GM19324 (cell line): ENCODE measurements at regions not wholly inside any gene's neighbourhood (a gene's known extent, or its start where the extent isn't known, plus 50 kb on each side); places are given as distances from the start of the nearest gene placed in this dataset.
"Not testable (repeated sequence)": the region's sequence is repeated elsewhere in the genome, so short reads cannot be mapped to it uniquely, and the experiment has no call there.

Experiments
- ATAC-seq: cut with Tn5 transposase; IDR thresholded peaks from one replicate; pipeline ENCODE4 v1.9.1; 2021; ENCODE audit warnings: mild to moderate bottlenecking, moderate library complexity; ENCODE audit not compliant: unreplicated experiment, low FRiP score

DNA sequence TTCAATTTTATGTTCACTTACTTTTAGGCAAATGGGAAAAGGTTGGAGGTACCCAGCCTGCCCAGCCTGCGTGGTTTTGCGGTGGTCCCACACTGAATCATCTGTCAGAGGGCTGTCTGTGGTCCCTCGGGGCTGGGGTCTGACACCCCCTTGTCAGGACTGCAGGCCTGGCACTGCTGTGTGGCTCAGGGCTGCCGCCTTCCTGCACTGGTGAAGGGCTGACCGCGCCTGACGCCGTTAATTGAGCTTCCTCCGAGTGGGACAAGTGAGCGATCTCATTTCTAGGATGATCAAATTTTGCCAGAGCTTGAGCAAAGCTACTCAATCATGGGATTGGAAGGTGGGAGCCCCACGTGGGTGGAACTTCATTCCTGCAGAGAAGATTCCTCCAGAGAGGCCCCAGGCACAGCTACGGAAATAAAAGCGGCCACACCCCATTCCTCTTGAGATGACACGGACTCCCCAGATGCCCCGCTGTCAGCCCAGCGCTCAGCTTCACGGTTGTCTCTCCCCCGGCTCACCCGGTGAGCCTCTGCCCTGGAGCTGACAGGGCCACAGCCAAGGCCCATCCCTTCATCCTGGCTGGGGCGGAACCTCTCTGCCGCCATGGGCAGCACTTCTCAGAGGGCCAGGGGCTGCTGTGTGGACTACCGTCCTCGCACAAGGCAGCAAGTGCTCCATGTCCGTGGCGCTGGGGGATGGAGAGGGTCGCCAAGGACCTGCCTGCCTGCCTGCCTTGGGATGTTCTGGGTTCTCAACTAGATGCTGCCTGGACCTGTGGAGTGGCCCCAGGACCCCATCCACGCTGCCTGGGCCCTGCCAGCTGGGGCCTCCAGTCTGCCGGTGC lies 215.5 kb upstream of the SGCG start:
- not testable (repeated sequence) for ATAC-seq

DNA sequence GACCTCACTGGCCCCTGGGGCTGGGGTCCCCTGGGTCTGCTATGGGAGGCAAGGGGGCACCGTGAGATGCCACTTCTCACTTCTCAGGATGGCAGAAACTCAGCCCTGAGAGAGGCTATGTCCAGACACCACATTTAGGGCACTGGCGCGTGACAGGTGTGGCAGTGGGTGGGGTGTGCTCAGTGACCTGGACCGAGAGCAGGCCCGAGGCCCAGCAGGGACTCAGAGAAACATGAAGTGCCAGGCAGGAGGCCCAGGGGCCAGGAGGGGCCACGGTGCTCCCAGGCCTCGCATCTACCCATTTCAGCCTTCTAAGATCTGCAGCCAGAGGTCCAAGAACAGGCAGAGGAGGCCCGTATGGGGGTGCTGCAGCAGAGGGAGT lies 214.9 kb upstream of the SGCG start:
- ATAC-seq: not testable (repeated sequence)

- ATAC-seq: not testable (repeated sequence)
Measured at GRCh38 chr13:22966753-22967152, 214.0 kb upstream of the SGCG start.

DNA sequence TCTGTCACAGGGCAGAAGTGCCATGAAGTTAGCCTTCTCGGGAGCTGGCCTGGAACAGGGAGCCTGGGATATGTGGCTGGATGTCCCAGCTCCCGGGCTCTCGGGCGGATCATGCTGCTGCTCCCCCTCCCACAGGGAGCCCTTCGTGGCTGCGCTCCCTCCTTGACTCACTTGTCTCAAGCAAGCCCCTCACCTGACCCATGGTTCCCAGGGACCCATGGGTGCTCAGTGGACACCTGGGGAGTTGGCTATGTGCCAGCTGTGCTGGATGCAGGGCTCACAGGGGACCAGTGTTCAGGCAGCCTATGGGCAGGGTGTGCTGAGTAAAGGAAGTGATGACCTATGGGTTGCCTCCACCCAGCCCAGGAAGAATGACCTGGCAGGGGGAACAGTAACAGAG lies 213.1 kb upstream of the SGCG start:
- ATAC-seq: no peak

DNA sequence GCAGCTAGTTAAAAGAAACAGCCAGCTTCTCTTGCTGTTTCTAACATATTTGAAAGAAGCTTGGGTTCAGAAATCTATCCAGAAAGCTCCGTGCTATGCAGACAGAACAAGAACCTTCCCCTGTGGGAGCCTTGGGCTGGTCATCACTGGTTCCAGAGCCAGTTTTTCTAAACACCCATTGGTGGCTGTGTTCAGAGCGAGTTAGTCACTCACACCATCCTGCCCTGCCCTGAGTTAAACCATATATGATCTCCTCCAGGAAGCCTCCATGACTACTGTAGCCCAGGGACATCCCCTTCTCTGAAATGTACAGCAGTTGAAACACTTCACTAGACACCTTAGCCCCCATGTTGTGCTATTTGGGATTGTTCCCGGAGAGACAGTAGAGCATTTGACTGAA lies 200.8 kb upstream of the SGCG start:
- no peak for ATAC-seq

- no peak for ATAC-seq
Measured at GRCh38 chr13:22980936-22981335, 199.8 kb upstream of the SGCG start.

GRCh38 chr13:22993148-22993547 lies 187.6 kb upstream of the SGCG start:
- no peak for ATAC-seq

DNA sequence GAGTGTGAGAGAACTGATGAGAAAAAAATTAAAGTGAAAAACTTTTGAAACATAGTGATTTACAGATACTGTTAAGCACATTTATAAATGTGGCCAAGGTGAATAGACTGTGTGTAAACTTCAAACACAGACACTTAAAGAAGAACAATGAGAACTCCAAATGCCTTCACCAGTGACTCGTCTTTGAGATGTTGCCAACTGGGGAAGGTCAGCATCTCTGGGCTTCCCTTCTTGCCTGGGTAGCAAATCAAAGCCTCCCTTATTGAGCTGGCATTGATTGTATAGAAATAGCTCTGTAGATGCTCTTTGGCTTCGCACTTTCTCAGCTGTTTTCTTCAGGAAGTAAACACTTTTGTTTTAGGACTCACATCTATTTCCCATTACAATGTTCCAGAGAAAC lies 177.3 kb upstream of the SGCG start:
- ATAC-seq: no peak

DNA sequence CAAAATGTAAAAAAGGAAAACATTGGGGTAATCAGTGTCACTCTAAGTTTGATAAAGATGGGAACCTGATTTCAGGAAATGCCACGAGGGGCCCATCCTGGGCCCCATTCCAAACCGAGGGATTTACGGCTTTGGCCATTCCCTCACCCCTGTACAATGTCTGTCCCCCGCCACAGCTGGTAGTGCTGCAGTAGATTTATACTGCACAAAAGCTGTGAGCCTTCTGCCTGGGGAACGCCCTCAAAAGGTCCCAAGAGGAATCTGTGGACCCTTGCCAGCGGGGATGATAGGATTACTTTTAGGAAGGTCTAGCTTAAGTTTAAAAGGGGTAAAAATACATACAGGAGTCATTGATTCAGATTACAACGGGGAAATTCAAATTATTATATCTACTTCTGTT lies 173.4 kb upstream of the SGCG start:
- no peak for ATAC-seq

DNA sequence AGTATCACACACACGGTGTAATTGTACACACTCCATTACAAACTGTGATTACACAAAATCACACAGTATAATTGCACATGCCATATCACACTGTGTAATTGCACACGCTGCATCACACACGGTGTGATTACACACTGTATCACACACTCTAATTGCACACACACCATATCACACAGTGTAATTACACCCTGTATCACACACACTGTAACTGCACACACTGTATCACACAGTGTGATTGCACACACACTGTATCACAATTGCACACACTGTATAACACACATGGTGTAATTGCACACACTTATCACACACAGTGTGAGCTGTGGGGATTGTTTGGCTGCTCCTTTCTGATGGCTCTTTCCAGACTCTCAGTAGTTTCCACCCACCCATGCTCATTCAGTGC lies 162.6 kb upstream of the SGCG start:
- ATAC-seq: no peak

DNA sequence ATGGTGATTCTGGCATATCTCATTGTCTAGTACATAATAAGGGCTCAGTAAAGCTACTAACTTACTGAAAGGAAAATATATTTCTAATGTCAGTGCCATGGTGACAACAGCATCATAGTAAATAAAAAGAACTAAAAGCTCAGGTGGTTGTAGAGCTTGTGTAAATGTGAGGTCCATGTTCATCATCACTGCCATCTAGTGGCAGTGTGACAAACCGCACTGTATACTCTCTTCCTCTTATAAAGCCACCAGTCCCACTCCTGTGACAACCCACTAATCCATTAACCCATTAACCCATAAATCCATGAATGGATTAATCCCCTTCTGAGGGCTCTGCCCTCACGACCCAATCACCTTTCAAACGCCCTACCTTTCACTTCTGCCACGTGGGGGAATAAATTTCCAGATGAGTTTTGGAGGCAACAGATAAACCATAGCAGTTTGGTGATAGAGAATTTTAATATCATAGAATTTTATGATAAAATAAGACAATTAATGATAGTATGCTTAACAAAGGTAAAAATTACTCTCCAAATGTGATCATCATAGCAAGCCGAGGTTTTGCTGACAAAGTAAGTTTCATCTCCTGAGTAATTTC lies 160.4 kb upstream of the SGCG start:
- peak; percentile 86 for ATAC-seq

DNA sequence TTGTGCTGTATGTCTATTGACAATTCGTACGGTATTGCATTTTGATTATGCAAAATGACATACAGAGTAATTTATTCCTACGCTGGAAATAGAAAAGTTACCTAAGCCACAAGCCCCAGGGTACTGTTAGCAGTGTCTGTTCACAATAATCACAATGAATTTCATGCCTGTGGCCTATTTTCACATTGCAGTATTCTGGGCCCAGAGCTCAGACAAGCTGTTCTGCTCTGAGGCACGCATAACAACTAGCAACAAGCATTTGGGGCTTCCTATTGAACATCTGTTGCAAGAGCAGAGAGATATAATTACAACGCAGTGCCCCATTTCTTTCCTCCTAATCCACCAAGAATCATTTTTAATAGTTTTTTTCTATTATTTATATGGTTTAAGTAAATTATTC lies 158.9 kb upstream of the SGCG start:
- no peak for ATAC-seq

- no peak for ATAC-seq
Measured at GRCh38 chr13:23022704-23023103, 158.1 kb upstream of the SGCG start.

DNA sequence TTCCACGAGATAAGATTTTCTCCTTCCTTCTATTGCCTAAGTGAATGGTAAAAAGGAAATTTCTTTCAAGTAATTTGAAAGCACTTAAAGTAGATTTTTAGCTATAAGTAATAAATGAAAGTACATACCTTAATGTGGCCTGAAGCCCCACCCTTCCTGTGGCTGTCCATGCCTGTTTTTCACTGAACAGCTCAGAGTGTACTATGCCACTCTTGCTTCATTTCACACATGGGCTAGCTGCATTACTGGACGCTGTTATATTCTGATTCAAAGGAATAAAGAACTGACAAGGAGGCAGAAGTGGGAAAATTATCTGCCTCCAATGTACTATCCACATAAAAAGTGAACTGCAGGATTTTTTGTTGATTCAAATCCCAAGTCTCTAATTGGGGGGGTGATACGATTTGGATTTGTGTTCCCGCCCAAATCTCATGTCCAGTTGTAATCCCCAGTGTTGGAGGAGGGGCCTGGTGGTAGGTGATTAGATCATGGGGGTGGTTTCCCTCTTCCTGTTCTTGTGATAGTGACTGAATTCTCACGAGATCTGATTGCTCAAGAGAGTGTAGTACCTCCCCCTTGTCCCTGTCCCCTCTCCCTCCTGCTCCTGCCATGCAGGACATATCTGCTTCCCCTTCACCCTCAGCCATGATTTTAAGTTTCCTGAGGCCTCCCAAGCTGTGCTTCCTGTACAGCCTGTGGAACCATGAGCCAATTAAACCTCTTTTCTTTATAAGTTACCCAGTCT lies 154.7 kb upstream of the SGCG start:
- ATAC-seq: no peak

DNA sequence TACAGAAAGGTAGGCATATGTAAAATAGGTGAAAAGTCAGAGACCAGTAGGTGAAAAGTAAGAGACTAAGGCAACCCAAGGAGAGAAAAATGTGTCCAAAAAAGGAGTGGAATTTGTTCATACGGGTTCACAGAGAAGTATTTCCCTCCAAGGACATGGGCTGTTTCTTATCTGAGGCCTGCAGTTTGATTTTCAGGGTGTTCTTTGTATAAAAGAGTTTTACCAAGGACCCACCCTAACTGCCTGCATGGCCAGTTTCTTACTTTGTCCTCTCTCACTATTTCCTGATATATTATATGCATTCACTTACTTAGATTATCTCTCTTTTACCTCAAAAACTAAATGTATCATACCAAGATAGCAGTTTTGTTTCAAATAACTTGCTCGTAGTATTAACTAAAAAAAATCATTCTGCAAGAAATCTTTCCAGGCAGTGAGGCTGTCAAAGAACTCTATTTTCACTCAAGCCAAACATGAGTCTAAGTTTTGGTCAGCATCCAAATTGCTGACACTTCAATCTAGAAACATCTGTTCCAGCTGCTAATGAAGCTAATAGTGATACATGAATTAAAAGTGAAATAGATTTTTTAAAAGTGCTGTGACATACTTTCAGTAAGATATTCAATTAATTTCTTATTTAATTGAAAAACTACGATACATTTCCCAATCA lies 141.4 kb upstream of the SGCG start:
- ATAC-seq: no peak

GRCh38 chr13:23042181-23042580 lies 138.6 kb upstream of the SGCG start:
- ATAC-seq: no peak

GRCh38 chr13:23044906-23045305 lies 135.9 kb upstream of the SGCG start:
- ATAC-seq: no peak

DNA sequence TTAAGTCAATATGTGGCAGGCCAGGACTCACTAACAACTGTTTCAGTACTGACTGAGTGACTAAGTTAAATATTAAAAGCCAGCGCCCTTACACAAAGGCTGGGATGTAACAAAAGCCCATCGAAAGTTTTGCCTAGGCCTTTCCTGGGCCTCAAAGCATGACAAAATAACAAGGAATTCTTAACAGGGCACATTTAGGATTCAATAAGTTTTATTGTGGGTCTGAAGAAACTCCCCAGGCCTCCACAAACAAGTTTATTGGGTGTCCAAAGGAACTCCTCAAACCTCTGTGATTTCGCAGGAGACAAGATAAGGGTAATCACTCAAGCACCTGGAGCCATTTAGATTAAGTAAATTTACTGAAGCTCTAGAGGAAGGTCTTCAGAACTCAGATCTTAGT lies 130.7 kb upstream of the SGCG start:
- ATAC-seq: no peak

- ATAC-seq: not testable (repeated sequence)
Measured at GRCh38 chr13:23053711-23054110, 127.1 kb upstream of the SGCG start.

GRCh38 chr13:23059173-23059572 lies 121.6 kb upstream of the SGCG start:
- no peak for ATAC-seq

- no peak for ATAC-seq
Measured at GRCh38 chr13:23060959-23061358, 119.8 kb upstream of the SGCG start.
